ENCODE measurements at regions not wholly inside any gene's neighbourhood (a gene's known extent, or its start where the extent isn't known, plus 50 kb on each side); places are given as distances from the start of the nearest gene placed in this dataset.

DNA sequence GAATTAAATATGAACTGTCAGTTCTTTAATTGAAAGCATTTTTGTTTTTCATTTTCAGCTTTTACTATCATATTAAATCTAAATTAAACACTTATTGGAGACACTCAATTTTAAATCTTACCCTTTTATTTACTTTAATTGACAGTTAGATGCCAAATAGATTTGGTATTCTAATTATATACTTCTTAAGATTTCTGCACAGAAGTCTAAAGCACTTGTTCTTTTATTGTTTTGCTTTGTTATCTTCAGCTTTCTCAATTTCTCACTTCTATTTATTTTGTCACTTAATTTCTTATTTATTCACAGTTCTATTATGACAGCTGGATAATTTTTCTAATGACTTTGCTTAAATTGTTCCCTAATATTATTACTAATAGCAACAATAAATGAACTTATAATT is 1397.3 kb upstream of the MIR17HG start:
- DNase-seq, result no peak

DNA sequence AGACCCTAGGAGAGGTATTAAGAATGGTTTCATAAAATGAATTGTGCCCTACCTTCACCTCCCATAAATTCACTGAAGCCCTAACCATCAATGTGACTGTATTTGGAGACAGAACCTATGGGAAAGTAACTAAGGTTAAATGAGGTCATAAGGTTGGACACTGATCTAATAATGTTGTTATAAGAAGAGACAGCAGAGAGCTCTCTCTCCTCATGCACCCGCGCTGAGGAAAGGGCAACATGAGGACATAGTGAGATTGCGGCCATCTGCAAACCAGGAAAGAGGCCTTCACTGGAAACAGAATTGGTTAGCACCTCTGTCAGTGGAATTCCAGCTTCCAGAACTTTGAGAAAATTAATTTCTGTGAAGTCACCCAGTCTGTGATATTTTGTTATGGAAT is 1396.1 kb upstream of the MIR17HG start:
- no peak for DNase-seq

GRCh38 chr13:89953581-89953980 is 1393.9 kb upstream of the MIR17HG start:
- no peak for DNase-seq

GRCh38 chr13:89955773-89956172 is 1391.7 kb upstream of the MIR17HG start:
- DNase-seq, result no peak

DNA sequence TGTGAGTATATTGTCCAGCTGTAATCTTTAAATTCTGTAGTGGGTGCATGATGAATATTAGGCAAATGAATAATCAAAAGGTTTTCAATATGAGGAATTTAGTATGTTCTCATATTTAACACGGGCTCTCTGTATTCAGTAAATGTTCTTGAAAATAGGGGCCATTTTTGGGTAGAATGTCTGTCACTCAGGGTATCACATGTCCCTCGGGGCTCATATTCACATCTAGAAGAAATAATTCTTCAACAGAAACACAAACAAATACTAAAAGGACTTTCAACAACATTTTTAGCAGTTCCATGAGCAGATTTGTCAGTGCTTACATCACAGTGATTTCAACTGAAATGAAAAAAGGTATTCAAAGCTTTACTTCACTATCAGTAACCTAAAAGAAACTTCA is 1388.4 kb upstream of the MIR17HG start:
- DNase-seq, result no peak

GRCh38 chr13:89965252-89965651 is 1382.2 kb upstream of the MIR17HG start:
- DNase-seq, result no peak

- no peak for DNase-seq
Observed at GRCh38 chr13:89966524-89966923, 1381.0 kb upstream of the MIR17HG start.

DNA sequence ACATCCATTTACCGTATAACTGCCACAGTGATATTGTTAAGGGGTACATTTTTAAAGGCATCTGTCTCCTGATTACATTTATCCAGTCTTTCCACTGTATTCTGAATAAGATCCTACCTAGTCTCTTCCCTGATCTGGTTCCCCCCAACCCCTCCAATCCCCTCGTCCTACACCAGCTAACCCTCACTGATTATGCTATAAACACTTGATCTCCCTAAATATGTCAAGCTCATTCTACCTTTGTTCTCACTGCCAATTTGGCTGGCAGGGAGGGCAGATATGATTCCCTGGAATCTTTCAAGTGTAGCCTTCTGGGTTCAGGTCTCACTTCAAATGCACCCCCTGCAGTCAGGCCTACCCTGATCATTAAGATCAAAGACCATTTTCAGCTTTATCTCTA is 1379.8 kb upstream of the MIR17HG start:
- no peak for DNase-seq

DNA sequence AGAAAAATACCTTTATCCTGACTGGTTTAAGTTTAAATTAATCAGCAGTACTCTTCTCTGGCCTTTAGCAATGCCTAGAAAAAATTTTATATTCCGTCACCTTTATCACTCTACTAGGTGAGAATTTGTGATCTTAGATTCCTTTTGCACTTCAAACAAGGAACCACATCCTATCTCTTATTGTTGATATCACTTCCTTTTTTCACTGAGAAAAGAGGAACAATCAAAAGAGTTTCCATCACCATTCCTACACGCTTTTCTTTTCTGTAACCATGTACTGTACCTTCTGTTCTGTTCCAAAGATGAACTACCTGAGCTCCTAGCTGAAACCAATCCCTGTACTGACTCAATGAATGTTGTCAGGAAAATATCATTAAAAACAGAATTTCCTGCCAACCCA is 1379.0 kb upstream of the MIR17HG start:
- no peak for DNase-seq

DNA sequence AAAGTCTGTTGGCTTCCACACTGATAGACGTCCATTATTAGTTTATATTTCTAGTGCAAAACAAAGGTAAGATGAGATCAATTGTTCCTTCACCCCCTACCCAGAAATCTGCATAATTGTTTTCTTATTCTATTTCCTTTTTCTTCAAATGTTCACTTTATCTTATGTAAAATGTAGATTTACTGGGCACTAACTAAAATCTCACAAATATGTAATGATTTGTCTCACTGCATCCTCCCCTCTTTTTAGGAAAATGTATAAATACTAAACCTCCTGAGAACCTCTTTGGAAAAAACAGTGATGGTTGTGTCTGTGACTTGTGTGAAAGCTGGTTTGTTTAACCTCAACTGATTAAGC is 1377.2 kb upstream of the MIR17HG start:
- no peak for DNase-seq

DNA sequence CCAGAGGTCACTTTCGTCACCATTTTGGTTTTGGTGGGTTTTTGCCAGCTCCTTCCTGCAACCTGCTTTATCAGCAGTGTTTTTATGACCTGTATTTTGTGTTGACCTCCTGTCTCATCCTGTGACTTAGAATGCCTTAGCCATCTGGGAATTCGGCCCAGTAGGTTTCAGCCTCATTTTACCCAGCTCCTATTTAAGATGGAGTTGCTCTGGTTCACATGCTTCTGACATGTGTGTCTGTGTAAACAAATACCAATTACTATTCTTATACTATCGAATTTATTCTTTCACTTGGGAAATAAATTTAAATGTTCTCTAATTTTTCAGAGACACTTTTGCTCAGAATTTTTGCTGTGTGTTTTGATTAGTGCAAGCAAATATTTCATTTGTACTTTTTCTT is 1370.3 kb upstream of the MIR17HG start:
- DNase-seq, result no peak

DNA sequence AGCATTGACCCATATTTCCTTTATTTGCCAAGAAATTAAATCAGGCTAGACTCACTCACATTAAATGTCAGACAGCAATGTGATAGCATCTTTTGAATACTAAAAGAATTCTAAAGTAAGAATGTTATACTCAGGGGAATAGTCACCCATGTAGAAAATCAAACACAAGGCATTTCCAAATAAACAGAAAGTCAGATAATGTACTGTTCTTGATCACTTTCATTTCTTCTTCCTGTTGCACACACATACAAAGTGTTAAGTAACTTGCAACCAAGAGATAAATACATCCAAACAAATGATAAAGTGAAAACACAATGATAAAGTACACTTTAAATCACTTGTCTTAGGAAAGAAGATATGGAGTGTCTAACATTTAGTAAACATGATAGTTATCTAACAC is 1366.6 kb upstream of the MIR17HG start:
- DNase-seq, result no peak

DNA sequence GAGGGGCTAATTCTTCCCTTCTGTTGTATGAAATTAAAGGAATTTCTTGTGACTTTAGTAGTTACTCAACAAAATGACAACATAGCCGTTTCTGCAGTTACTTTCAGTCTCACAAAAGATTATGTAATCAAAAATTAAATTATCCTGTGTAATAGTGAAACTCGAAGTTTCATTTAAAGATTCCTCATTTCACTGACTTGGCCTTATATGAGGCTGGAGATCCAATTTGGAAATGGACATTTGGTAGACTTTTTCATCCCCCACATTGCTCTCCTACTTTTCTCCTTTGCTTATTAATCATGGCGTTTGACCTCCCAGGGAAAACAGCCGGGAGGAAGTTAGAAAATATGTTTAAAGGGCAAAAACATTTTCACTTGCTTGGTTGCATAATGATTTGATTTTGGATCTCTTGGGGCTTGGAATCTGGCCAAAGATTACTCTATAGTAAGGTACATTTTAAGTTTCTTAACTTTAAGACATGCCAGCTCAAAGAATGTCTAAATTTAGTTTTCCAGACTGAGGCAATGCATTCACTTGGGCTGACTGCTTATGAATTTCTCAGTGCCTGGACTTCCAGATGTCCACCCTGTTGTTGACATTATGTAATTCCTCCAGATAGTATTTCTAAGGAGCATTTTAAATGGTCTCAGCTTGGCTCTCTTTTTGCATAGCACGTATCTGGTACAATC is 1364.9 kb upstream of the MIR17HG start:
- DNase-seq, result no peak

- no peak for DNase-seq
Observed at GRCh38 chr13:89988206-89988605, 1359.3 kb upstream of the MIR17HG start.

- no peak for DNase-seq
Observed at GRCh38 chr13:90003566-90003965, 1343.9 kb upstream of the MIR17HG start.

GRCh38 chr13:90008707-90009149 is 1338.8 kb upstream of the MIR17HG start:
- DNase-seq, result no peak

- no peak for DNase-seq
Observed at GRCh38 chr13:90014038-90014437, 1333.4 kb upstream of the MIR17HG start.

DNA sequence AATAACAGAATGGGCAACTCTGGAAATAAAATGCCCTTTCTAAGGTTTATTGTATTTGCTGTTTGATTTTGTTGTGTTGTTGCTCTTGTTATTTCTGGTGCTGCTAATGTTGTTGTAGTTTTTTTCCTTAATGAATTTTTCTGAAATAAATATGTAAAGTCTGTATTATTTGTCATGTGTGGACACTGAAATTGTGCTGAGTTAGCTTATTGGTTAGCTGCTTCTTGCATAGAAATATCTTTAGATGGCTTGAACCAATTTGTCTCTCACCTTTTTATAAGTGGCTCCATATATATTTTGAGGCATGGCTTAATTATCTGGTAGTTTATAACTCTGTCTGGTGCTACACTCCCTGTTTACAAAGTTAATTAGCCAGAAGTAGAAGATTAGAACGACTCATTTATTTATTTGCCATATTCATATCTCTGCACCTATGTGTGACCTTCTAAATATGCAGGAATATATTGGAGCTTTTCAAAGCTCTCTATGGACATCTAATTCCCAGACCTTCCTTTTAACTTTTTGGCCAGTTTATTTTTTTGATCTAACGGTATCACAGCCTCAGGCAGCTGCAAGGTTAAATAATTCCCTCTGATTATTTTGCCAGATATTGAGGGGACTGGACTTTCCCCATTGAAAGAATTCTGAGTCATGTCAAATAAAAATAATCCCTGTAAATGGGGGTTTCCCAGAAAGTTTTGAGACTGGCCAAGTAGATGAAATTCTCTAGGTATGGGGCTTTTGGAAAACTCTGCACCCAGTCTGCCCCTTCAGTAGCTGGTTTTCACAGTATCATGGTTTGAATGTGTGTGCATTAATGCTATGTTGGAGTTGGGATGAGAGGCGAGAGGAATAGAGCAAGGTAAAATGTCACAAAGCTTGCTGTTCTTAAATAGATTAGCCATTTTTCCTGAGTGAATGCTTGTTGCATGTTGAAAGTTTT is 1331.7 kb upstream of the MIR17HG start:
- no peak for DNase-seq

- DNase-seq, result no peak
Observed at GRCh38 chr13:90016688-90017087, 1330.8 kb upstream of the MIR17HG start.

DNA sequence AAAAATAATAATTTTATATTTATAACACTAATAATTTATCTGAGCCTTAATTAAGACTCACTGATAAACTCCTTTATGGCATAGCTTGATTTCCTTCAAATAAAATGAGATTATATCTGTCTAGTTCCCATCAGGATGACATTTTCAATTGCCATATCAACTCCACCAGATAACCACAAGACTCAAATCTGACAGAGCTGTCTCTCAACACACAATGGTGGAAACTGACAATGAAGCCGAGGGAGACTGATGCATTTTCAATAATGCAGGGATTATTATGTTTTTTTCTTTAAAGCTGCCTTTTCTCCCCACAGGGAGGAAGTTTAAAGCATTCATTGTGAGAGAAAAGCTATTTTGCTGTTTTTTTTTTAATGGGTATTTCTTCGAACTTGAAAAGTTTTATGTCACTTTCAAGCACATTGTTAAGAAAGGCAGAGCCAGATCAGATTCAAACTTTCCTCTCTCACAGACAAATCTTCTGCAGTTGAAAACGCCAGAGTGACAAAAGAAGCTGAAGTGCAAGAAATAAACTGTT is 1326.9 kb upstream of the MIR17HG start:
- DNase-seq, result no peak

- no peak for DNase-seq
Observed at GRCh38 chr13:90027409-90027808, 1320.1 kb upstream of the MIR17HG start.

DNA sequence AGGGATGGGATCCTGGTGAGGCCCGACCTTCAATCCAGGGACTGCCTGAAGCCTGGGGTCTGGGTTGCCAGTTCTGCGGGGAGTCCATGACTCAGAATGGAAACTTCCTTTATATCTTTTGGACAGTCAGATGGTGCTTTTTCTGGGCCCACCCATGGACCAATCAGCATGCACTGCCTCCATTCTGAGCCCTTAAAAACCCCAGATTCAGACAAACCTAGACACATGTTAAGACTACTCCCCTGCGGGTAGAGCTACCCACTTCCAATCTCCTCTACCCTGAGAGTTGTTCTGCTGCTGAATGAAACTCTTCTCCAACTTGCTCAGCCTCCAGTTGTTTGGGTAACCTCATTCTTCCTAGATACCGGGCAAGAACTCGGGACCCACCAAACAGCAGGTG is 1315.2 kb upstream of the MIR17HG start:
- no peak for DNase-seq

All from hypothalamus (tissue), 51 donors.